ENCODE measurements at regions not wholly inside any gene's neighbourhood (a gene's known extent, or its start where the extent isn't known, plus 50 kb on each side); places are given as distances from the start of the nearest gene placed in this dataset.
"Not testable (repeated sequence)": the region's sequence is repeated elsewhere in the genome, so short reads cannot be mapped to it uniquely, and the experiment has no call there.

GRCh38 chr3:24566927-24567326 lies 72.3 kb upstream of the THRB start:
- ATAC-seq (no peak), FAIRE-seq (no peak), DNase-seq (ENCODE audit: extremely low read depth in 1 of 4, low spot score in 3 of 4) (no peak)
- intact Hi-C loops (cut with micrococcal nuclease) = no loop called here
- POLR2A ChIA-PET = no interaction called here
- Histone ChIP-seq H3K4me1 (replicated peaks in 1 of 2; ENCODE audit: control insufficient read depth in 2 of 2, insufficient read depth in 2 of 2, low read length in 2 of 2) (no peaks in the 10 kb centered on the region), H4K20me1 (replicated peaks; ENCODE audit: control insufficient read depth, insufficient read depth, low read length) (no peaks in the 10 kb centered on the region), H3K4me3 (no peak overlapping the region), H3K9ac (ENCODE audit: insufficient read depth in 1 of 2, low read depth in 2 of 2, low read length in 2 of 2) (no peak overlapping the region), H2AFZ (ENCODE audit: low read depth, low read length) (peak overlapping the region; percentile 38), H3K4me2 (ENCODE audit: insufficient read depth, low read length) (no peak overlapping the region), H3K79me2 (ENCODE audit: control insufficient read depth, insufficient read depth, low read length) (no peaks in the 10 kb centered on the region), H3K9me1 (ENCODE audit: control insufficient read depth, insufficient read depth, low read length) (no peaks in the 10 kb centered on the region), H3K27me3 (ENCODE audit: control insufficient read depth in 2 of 2, insufficient read depth in 2 of 2, low read length in 2 of 2) (no peaks in the 10 kb centered on the region), H3K36me3 (ENCODE audit: control insufficient read depth, insufficient read depth, low read length) (no peaks in the 10 kb centered on the region), H3K27ac (ENCODE audit: extremely low read depth, low read depth, low read length) (no peak overlapping the region), H3K9me3 (replicated peaks; ENCODE audit: control insufficient read depth, insufficient read depth, low read depth, low read length) (0 out of 2 replicates have a peak, but pooled peaks cover 2% of the 10 kb centered on the region)
- in situ Hi-C loops (cut with MboI) = no loop called here
- WGBS (ENCODE audit: insufficient coverage, low coverage, missing lambda C conversion rate) = 28% methylated on average over 15 of the region's 15 CpGs
- no peak for TF ChIP-seq CREBBP (IDR thresholded peaks at IDR 0.05; ENCODE audit: low read depth, low read length)
- BruUV-seq (replicated peaks) = no TSS peak
- CTCF ChIA-PET (ENCODE audit: low intra/inter-chr PET ratio) = no interaction called here

DNA sequence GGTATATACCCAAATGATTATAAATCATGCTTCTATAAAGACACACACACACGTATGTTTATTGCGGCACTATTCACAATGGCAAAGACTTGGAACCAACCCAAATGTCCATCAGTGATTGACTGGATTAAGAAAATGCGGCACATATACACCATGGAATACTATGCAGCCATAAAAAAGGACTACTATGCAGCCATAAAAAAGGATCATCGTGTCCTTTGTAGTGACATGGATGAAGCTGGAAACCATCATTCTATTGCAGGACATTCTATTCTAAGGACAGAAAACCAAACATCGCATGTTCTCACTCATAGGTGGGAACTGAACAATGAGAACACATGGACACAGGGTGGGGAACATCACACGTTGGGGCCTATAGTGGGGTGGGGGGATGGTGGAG lies 77.8 kb upstream of the THRB start:
- TF ChIP-seq BCOR (IDR thresholded peaks at IDR 0.05) = peak; percentile 98
- TF ChIP-seq RCOR1 (IDR thresholded peaks at IDR 0.05; ENCODE audit: borderline replicate concordance in 1 of 2, low read depth in 2 of 2, low read length in 2 of 2) = 0 out of 4 replicates have a peak, but pooled peaks of 1 of the 2 experiments have one; percentile 20
- peak; percentile 82 to 91 for TF ChIP-seq KDM1A (IDR thresholded peaks at IDR 0.05)
- TF ChIP-seq RBM25 (IDR thresholded peaks at IDR 0.05; ENCODE audit: low read depth, low read length, severe bottlenecking) = peak; percentile 84
- TF ChIP-seq SMARCA5 (IDR thresholded peaks at IDR 0.05) = peak; percentile 97
- peak; percentile 65; the same call in 1 of the 2 replicates for TF ChIP-seq CBX1 (IDR thresholded peaks at IDR 0.05; ENCODE audit: low read depth)
- TF ChIP-seq, protein P1, sequence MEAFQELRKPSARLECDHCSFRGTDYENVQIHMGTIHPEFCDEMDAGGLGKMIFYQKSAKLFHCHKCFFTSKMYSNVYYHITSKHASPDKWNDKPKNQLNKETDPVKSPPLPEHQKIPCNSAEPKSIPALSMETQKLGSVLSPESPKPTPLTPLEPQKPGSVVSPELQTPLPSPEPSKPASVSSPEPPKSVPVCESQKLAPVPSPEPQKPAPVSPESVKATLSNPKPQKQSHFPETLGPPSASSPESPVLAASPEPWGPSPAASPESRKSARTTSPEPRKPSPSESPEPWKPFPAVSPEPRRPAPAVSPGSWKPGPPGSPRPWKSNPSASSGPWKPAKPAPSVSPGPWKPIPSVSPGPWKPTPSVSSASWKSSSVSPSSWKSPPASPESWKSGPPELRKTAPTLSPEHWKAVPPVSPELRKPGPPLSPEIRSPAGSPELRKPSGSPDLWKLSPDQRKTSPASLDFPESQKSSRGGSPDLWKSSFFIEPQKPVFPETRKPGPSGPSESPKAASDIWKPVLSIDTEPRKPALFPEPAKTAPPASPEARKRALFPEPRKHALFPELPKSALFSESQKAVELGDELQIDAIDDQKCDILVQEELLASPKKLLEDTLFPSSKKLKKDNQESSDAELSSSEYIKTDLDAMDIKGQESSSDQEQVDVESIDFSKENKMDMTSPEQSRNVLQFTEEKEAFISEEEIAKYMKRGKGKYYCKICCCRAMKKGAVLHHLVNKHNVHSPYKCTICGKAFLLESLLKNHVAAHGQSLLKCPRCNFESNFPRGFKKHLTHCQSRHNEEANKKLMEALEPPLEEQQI (IDR thresholded peaks at IDR 0.05) = peak; percentile 46; the same call in 1 of the 2 replicates
- peak; percentile 100 for TF ChIP-seq ZNF146 (CRISPR knock-in tag; IDR thresholded peaks at IDR 0.05; ENCODE audit: unreplicated experiment)
- peak in 1 of 2 experiments; percentile 50; a peak in 1 of 3 replicates for TF ChIP-seq CBX3 (IDR thresholded peaks at IDR 0.05; ENCODE audit: borderline replicate concordance in 1 of 2, low read length in 2 of 2)
- TF ChIP-seq HDAC2 (IDR thresholded peaks at IDR 0.05) = peak; percentile 92
- peak; percentile 73; the same call in 1 of the 2 replicates for TF ChIP-seq ADNP (tag; IDR thresholded peaks at IDR 0.05)
- TF ChIP-seq PHF20 (IDR thresholded peaks at IDR 0.05; ENCODE audit: partially characterized antibody) = peak; percentile 29
- peak in 1 of 2 experiments; percentile 54; a peak in 1 of 4 replicates for TF ChIP-seq HDAC1 (IDR thresholded peaks at IDR 0.05)
- BruUV-seq (replicated peaks); H3K27me3 ChIP-seq (ENCODE audit: control insufficient read depth in 2 of 2, insufficient read depth in 2 of 2, low read length in 2 of 2); CTCF ChIA-PET (ENCODE audit: low intra/inter-chr PET ratio); H3K79me2 ChIP-seq (ENCODE audit: control insufficient read depth, insufficient read depth, low read length); H2AFZ ChIP-seq (ENCODE audit: low read depth, low read length); FAIRE-seq; in situ Hi-C loops (cut with MboI); H4K20me1 ChIP-seq (replicated peaks; ENCODE audit: control insufficient read depth, insufficient read depth, low read length); H3K4me2 ChIP-seq (ENCODE audit: insufficient read depth, low read length); H3K9ac ChIP-seq (ENCODE audit: insufficient read depth in 1 of 2, low read depth in 2 of 2, low read length in 2 of 2); H3K4me1 ChIP-seq (replicated peaks in 1 of 2; ENCODE audit: control insufficient read depth in 2 of 2, insufficient read depth in 2 of 2, low read length in 2 of 2); POLR2A ChIA-PET; H3K4me3 ChIP-seq; intact Hi-C loops (cut with micrococcal nuclease); H3K9me1 ChIP-seq (ENCODE audit: control insufficient read depth, insufficient read depth, low read length); H3K27ac ChIP-seq (ENCODE audit: extremely low read depth, low read depth, low read length); H3K9me3 ChIP-seq (replicated peaks; ENCODE audit: control insufficient read depth, insufficient read depth, low read depth, low read length); DNase-seq (ENCODE audit: extremely low read depth in 1 of 4, low spot score in 3 of 4); H3K36me3 ChIP-seq (ENCODE audit: control insufficient read depth, insufficient read depth, low read length); ATAC-seq: not testable (repeated sequence)
- WGBS (ENCODE audit: insufficient coverage, low coverage, missing lambda C conversion rate) = 22% methylated on average over 6 of the region's 6 CpGs

Measured in K562 (cell line).